CD4-positive, alpha-beta memory T cell (primary cell): ENCODE measurements at regions not wholly inside any gene's neighbourhood (a gene's known extent, or its start where the extent isn't known, plus 50 kb on each side); places are given as distances from the start of the nearest gene placed in this dataset.

Experiments used
- CTCF ChIA-PET: fragments of 350-600 bp; sonication (Branson Sonifier 250); formaldehyde crosslinking; loops from one replicate; lab custom pipeline; 2021; ENCODE audit warnings: inconsistent platforms; ENCODE audit not compliant: partially characterized antibody; lab: Charles Lee
- POLR2A ChIA-PET: fragments of 350-600 bp; sonication (Branson Sonifier 250); formaldehyde crosslinking; loops from one replicate; lab custom pipeline; 2021; ENCODE audit not compliant: partially characterized antibody; lab: Charles Lee
- DNase-seq, 5 donors: peaks; one replicate each; pipeline versions ENCODE4 v3.0.0 to v3.0.0-alpha.2; 2020 to 2022; ENCODE audit warnings: mixed read lengths in 1 of 5
- H3K27ac ChIP-seq: one replicate; pipeline ENCODE4 v1.7.0; 2013; ENCODE audit warnings: low read depth, low read length
- H3K27me3 ChIP-seq: 2 replicates; pipeline ENCODE4 v1.7.0; 2013; ENCODE audit warnings: mild to moderate bottlenecking, low read length, moderate library complexity; ENCODE audit not compliant: insufficient read depth
- H3K36me3 ChIP-seq: 2 replicates; pipeline ENCODE4 v1.7.0; 2013; ENCODE audit warnings: mild to moderate bottlenecking, low read length, moderate library complexity; ENCODE audit not compliant: insufficient read depth
- H3K4me1 ChIP-seq: 2 replicates; pipeline ENCODE4 v1.7.0; 2013; ENCODE audit warnings: mild to moderate bottlenecking, low read length, moderate library complexity; ENCODE audit not compliant: insufficient read depth
- H3K4me3 ChIP-seq, 2 donors: one replicate each; pipeline ENCODE4 v1.7.0; 2013; ENCODE audit warnings: low read length in 2 of 2, mild to moderate bottlenecking in 1 of 2
- H3K9me3 ChIP-seq, 2 donors: one replicate each; pipeline ENCODE4 v1.7.0; 2013; ENCODE audit warnings: low read length in 2 of 2, control low read depth in 1 of 2; ENCODE audit not compliant: control insufficient read depth in 1 of 2
- H3K27ac Mint-ChIP-seq, 7 donors: one replicate each; pipeline ENCODE4 v1.8.0; 2020 to 2021; ENCODE audit warnings: mixed read lengths in 7 of 7, mild to moderate bottlenecking in 6 of 7, inconsistent platforms in 3 of 7, moderate library complexity in 3 of 7
- H3K27me3 Mint-ChIP-seq, 2 donors: one replicate each; pipeline ENCODE4 v1.8.0; 2020 to 2021; ENCODE audit warnings: mixed read lengths in 2 of 2
- H3K36me3 Mint-ChIP-seq, 2 donors: one replicate each; pipeline ENCODE4 v1.8.0; 2020 to 2021; ENCODE audit warnings: mixed read lengths in 2 of 2, inconsistent platforms in 1 of 2, mild to moderate bottlenecking in 1 of 2
- H3K4me1 Mint-ChIP-seq, 4 donors: one replicate each; pipeline ENCODE4 v1.8.0; 2020 to 2021; ENCODE audit warnings: mixed read lengths in 4 of 4, mild to moderate bottlenecking in 1 of 4
- H3K4me3 Mint-ChIP-seq, 8 donors: one replicate each; pipeline ENCODE4 v1.8.0; 2020 to 2021; ENCODE audit warnings: mixed read lengths in 8 of 8, mild to moderate bottlenecking in 7 of 8, moderate library complexity in 6 of 8, inconsistent platforms in 3 of 8
- H3K9me3 Mint-ChIP-seq, 8 donors: one replicate each; pipeline ENCODE4 v1.8.0; 2020 to 2021; ENCODE audit warnings: mixed read lengths in 8 of 8, mild to moderate bottlenecking in 5 of 8, inconsistent platforms in 3 of 8, moderate library complexity in 1 of 8
- intact Hi-C: fragments of 100-400 bp; cut with micrococcal nuclease; formaldehyde crosslinking; loops from one replicate; pipeline ENCODE4 v1.15.1; 2023

DNA sequence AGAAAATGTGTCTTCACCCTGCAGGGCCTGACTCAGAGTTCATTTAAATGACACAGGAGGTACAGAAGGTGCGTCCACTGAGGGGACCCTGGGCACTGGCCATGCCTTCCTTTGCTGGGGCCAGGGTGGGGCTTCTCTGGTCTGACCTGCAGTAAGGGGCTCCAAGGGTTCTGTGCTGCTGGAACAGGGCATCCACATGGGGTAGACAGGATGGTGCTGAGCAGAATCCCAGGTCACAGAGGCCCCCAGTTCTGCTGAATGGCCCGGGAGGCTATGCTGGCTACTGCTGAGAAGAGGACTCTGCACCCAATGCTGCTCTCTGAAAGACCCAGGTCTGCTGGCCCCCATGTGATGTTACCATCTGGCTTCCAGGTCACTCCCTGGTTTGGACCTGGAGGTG is 150.4 kb upstream of the GGTLC1 start:
- Histone ChIP-seq H3K4me3 (no peak overlapping the region), H3K27me3 (no peaks in the 10 kb centered on the region), H3K9me3 (no peaks in the 10 kb centered on the region), H3K4me1 (no peaks in the 10 kb centered on the region), H3K36me3 (no peaks in the 10 kb centered on the region), H3K27ac (no peak overlapping the region)
- POLR2A ChIA-PET: no interaction called here
- H3K27me3 Mint-ChIP-seq: peaks cover 2% of the 10 kb centered on the region in 2 donors
- H3K9me3 Mint-ChIP-seq: peaks cover 0 to 5% (median under 1%) of the 10 kb centered on the region in 8 donors
- DNase-seq: no peak
- no peak overlapping the region for H3K27ac Mint-ChIP-seq
- H3K4me1 Mint-ChIP-seq: no peaks in the 10 kb centered on the region
- intact Hi-C loops: no loop called here
- no peak overlapping the region for H3K4me3 Mint-ChIP-seq
- CTCF ChIA-PET: no interaction called here
- H3K36me3 Mint-ChIP-seq: no peaks in the 10 kb centered on the region

DNA sequence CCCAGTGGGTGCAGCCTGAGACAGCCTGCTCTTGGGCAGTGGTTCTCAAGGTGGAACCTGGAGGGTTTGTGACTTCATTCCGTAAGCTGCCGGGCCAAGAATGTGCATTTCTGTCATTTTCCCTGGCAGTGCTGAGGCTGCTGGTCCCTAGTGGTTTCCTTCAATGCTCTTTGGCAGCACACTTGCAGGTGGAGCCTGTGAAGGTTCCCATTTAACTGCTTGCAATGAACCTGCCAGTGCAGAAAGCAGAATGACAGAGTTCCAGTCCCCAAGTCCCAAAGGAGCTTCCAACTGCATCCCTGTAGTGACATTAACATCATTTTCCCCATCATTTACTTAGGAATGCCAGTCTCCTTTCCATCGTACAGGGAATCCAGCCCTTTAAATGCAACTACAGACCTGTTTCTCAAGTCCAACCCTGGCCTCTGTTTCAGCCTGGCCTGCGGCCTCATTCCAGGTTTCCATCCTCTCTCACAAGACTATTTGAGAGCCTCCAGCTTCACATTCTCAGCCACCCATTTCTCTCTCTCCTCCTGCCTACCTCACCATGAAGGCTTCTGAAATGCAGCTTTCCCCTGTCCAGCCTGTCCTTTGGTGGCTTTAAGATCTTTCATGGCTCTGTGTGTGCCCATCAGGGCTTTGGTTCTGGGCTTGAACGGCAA is 149.7 kb upstream of the GGTLC1 start:
- peaks cover 0 to 5% (median under 1%) of the 10 kb centered on the region in 8 donors for H3K9me3 Mint-ChIP-seq
- ChIA-PET CTCF (no interaction called here), POLR2A (no interaction called here)
- no peaks in the 10 kb centered on the region for H3K4me1 Mint-ChIP-seq
- H3K27me3 ChIP-seq: no peaks in the 10 kb centered on the region
- no peaks in the 10 kb centered on the region for H3K9me3 ChIP-seq
- no peak overlapping the region for H3K4me3 ChIP-seq
- no peak for DNase-seq
- H3K36me3 Mint-ChIP-seq: no peaks in the 10 kb centered on the region
- peaks cover 2% of the 10 kb centered on the region in 2 donors for H3K27me3 Mint-ChIP-seq
- no peak overlapping the region for H3K4me3 Mint-ChIP-seq
- no peaks in the 10 kb centered on the region for H3K36me3 ChIP-seq
- H3K27ac Mint-ChIP-seq: no peak overlapping the region
- intact Hi-C loops: no loop called here
- no peak overlapping the region for H3K27ac ChIP-seq
- H3K4me1 ChIP-seq: no peaks in the 10 kb centered on the region

DNA sequence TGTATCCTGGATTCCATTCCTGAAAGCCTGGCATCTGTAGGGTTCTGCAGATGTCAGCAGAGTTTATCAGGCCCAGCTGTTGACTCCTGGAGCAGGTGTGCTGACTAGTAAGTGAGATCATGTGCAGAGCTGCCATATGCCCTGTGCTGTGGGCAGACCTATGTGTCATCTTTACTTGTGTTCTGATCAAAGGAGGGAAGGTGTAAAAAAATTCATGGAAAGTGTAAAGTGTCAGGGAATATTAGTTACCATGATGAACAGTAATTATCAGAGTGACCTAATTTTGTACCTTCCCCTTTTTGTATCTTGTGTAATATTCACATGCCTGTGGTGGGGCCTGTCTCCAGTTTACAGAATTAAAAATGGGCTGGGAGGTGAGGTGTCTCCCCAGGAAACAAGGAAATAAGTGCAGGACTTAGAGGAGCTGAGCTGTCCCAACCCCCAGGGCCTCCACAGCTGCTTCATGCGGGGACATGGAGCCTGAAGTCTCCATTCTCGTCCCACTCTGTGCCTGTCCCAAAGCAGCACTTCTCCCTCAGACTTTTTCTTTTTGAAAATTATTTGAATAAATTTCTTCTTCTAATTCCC is 148.2 kb upstream of the GGTLC1 start:
- Histone ChIP-seq H3K9me3 (no peaks in the 10 kb centered on the region), H3K36me3 (no peaks in the 10 kb centered on the region), H3K4me3 (no peak overlapping the region), H3K27ac (no peak overlapping the region), H3K4me1 (no peaks in the 10 kb centered on the region), H3K27me3 (no peaks in the 10 kb centered on the region)
- ChIA-PET CTCF (no interaction called here), POLR2A (no interaction called here)
- H3K27ac Mint-ChIP-seq: no peak overlapping the region
- no peak for DNase-seq
- intact Hi-C loops: no loop called here
- H3K9me3 Mint-ChIP-seq: peaks cover 0 to 5% (median under 1%) of the 10 kb centered on the region in 8 donors
- peaks cover 0 to under 1% of the 10 kb centered on the region in 2 donors for H3K27me3 Mint-ChIP-seq
- no peak overlapping the region for H3K4me3 Mint-ChIP-seq
- no peaks in the 10 kb centered on the region for H3K36me3 Mint-ChIP-seq
- H3K4me1 Mint-ChIP-seq: peaks cover 0 to 1% (median under 1%) of the 10 kb centered on the region in 4 donors

DNA sequence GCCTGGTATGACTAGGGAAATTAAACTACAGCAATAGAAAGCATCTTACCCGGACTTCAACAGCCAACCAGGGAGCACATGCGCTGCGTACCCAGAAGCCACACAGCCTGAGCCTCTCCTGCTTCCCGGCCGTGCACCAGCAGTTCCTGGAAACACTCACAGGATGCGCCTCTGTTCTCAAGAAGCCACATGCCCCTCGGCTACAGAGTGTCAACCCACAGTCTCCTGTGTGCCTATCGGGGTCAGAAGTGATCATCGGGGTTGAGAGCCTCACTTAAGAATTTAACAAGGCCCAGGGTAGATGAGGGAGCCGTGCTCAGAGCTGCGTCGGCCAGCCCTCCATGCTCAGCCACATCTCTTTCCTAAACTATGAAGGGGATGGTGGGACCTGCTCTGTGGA is 147.2 kb upstream of the GGTLC1 start:
- Mint-ChIP-seq H3K36me3 (no peaks in the 10 kb centered on the region), H3K9me3 (peaks cover 0 to 2% (median 0%) of the 10 kb centered on the region in 8 donors), H3K27ac (no peak overlapping the region), H3K27me3 (no peaks in the 10 kb centered on the region), H3K4me1 (peaks cover 0 to 4% (median 1%) of the 10 kb centered on the region in 4 donors), H3K4me3 (no peak overlapping the region)
- intact Hi-C loops: no loop called here
- H3K4me1 ChIP-seq: no peaks in the 10 kb centered on the region
- H3K36me3 ChIP-seq: no peaks in the 10 kb centered on the region
- H3K9me3 ChIP-seq: no peaks in the 10 kb centered on the region
- POLR2A ChIA-PET: no interaction called here
- DNase-seq: no peak
- H3K27me3 ChIP-seq: no peaks in the 10 kb centered on the region
- CTCF ChIA-PET: no interaction called here
- H3K4me3 ChIP-seq: no peak overlapping the region
- no peak overlapping the region for H3K27ac ChIP-seq

DNA sequence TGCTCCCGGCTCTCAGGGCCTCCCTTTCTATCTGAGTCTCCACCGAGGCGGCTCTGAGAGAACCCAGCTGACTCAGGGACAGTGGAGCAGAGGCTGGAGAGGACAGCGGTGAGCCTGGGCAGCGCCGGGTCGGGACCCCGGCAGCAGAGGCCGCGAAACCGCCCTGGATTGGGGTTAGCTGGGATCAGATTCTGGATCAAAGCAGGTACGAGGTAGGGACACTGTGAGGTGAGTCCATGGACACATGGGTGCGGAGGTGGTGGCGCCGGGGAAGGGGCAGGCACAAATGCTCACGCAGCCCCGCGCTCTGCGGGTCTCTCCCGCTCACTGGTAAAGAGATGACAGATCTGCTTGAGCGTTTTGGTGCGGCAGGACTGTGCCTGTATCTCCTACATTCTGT is 146.4 kb upstream of the GGTLC1 start:
- Histone ChIP-seq H3K36me3 (no peaks in the 10 kb centered on the region), H3K4me3 (no peak overlapping the region), H3K4me1 (no peaks in the 10 kb centered on the region), H3K27ac (no peak overlapping the region), H3K9me3 (no peaks in the 10 kb centered on the region), H3K27me3 (no peaks in the 10 kb centered on the region)
- Mint-ChIP-seq H3K36me3 (no peaks in the 10 kb centered on the region), H3K27me3 (no peaks in the 10 kb centered on the region), H3K9me3 (peaks cover 0 to 2% (median 0%) of the 10 kb centered on the region in 8 donors), H3K4me3 (no peak overlapping the region), H3K4me1 (peaks cover 0 to 4% (median 3%) of the 10 kb centered on the region in 4 donors), H3K27ac (no peak overlapping the region)
- ChIA-PET CTCF (no interaction called here), POLR2A (no interaction called here)
- intact Hi-C loops: no loop called here
- no peak for DNase-seq

DNA sequence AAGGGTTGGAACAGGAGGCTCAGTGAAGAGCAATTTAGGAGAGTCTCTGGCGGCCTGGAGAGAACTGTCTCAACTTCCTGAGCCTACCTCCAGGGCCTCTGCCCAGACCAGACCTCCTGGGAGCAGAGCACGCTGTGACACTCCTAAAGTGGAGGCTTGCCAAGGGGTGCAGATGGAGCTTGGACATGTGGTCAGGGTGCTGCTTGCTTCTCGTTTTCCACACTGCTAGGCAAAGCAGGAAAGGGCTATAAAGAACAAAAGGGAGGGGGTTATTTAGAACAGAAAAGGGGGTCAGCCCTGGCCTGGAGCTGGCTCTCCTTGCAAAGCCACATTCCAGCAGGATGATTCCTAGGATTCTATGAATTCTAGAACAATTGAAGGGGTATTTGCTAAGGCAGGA is 145.7 kb upstream of the GGTLC1 start:
- H3K27ac Mint-ChIP-seq: no peak overlapping the region
- no peaks in the 10 kb centered on the region for H3K36me3 Mint-ChIP-seq
- no peaks in the 10 kb centered on the region for H3K9me3 Mint-ChIP-seq
- no peaks in the 10 kb centered on the region for H3K36me3 ChIP-seq
- H3K4me1 Mint-ChIP-seq: peaks cover 0 to 4% (median 3%) of the 10 kb centered on the region in 4 donors
- intact Hi-C loops: no loop called here
- H3K9me3 ChIP-seq: no peaks in the 10 kb centered on the region
- no peaks in the 10 kb centered on the region for H3K27me3 ChIP-seq
- no peak overlapping the region for H3K4me3 Mint-ChIP-seq
- CTCF ChIA-PET: no interaction called here
- DNase-seq: no peak
- H3K4me3 ChIP-seq: no peak overlapping the region
- H3K27me3 Mint-ChIP-seq: no peaks in the 10 kb centered on the region
- H3K4me1 ChIP-seq: no peaks in the 10 kb centered on the region
- H3K27ac ChIP-seq: no peak overlapping the region
- POLR2A ChIA-PET: no interaction called here

DNA sequence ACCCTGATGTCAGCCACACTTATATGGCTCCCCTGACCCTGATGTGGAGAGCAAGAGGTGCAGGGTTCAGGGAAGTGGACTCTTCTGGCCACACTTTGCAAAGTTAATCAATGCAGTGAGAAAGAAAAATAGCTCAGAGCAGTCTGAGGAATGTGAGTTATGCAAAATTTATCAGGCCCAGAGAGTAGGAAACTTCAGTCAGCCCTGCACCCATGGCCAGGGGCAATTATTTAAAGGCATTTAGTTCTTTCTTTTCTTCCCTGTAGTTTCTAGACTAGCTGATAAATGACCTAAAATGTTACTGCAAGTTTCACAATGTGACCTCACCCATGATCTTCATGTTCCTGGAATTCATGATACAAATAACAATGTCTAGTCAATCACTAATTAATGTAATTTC is 143.7 kb upstream of the GGTLC1 start:
- no peaks in the 10 kb centered on the region for H3K9me3 Mint-ChIP-seq
- CTCF ChIA-PET: interaction anchor here (1.5 kb wide), 1 partner anchor 11 kb away, joined by 3 read pairs; no protein-coding TSS in a partner anchor
- intact Hi-C loops: no loop called here
- H3K4me1 Mint-ChIP-seq: peaks cover 0 to 4% (median 3%) of the 10 kb centered on the region in 4 donors
- H3K36me3 ChIP-seq: no peaks in the 10 kb centered on the region
- H3K36me3 Mint-ChIP-seq: no peaks in the 10 kb centered on the region
- no peaks in the 10 kb centered on the region for H3K27me3 ChIP-seq
- no peaks in the 10 kb centered on the region for H3K27me3 Mint-ChIP-seq
- no peak overlapping the region for H3K4me3 Mint-ChIP-seq
- DNase-seq: no peak
- H3K27ac Mint-ChIP-seq: no peak overlapping the region
- POLR2A ChIA-PET: no interaction called here
- no peak overlapping the region for H3K27ac ChIP-seq
- no peaks in the 10 kb centered on the region for H3K9me3 ChIP-seq
- no peaks in the 10 kb centered on the region for H3K4me1 ChIP-seq
- H3K4me3 ChIP-seq: no peak overlapping the region
